ENCODE measurements at regions not wholly inside any gene's neighbourhood (a gene's known extent, or its start where the extent isn't known, plus 50 kb on each side); places are given as distances from the start of the nearest gene placed in this dataset.
"Not testable (repeated sequence)": the region's sequence is repeated elsewhere in the genome, so short reads cannot be mapped to it uniquely, and the experiment has no call there.

DNA sequence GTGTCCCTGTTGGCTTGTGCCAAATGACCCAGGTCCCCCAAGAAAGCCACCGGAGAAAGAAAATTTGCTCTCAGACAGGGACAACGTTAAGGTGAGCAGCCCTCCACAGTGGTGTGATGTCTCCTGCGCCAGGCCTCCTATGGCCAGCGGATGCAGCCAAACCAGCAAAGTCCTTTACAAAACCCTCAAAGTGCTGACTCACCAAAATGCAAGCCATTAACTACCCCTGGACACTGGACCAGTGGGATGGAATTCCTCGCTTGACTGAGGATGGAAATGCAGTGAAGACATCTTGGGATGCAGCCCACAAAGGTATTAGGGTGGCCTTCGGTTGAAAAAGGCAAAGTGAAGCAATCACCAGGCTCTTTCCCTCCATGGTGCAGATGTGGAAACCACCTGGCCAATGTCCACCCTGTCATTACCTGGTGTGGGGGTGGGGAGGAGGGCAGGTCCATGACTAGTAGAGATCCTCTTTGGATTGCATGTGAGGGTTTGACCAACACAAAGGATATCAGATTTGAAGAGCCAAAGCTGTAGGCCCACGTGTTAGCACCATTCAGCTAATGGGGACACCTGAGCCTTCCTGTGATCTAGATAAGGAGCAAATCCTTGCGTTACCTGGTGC, 127.4 kb upstream of the SLC6A11 start:
- TF ChIP-seq, protein P1, sequence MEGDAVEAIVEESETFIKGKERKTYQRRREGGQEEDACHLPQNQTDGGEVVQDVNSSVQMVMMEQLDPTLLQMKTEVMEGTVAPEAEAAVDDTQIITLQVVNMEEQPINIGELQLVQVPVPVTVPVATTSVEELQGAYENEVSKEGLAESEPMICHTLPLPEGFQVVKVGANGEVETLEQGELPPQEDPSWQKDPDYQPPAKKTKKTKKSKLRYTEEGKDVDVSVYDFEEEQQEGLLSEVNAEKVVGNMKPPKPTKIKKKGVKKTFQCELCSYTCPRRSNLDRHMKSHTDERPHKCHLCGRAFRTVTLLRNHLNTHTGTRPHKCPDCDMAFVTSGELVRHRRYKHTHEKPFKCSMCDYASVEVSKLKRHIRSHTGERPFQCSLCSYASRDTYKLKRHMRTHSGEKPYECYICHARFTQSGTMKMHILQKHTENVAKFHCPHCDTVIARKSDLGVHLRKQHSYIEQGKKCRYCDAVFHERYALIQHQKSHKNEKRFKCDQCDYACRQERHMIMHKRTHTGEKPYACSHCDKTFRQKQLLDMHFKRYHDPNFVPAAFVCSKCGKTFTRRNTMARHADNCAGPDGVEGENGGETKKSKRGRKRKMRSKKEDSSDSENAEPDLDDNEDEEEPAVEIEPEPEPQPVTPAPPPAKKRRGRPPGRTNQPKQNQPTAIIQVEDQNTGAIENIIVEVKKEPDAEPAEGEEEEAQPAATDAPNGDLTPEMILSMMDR (IDR thresholded peaks at IDR 0.05; ENCODE audit: low read depth, low read length) = no peak
- in situ Hi-C loops (cut with HindIII; ENCODE audit: low sequenced_read_pairs) = no loop called here
- no peak for DNase-seq (ENCODE audit: low read depth, low spot score)
- no peak overlapping the region for H3K4me3 ChIP-seq (ENCODE audit: low read depth, low read length)

DNA sequence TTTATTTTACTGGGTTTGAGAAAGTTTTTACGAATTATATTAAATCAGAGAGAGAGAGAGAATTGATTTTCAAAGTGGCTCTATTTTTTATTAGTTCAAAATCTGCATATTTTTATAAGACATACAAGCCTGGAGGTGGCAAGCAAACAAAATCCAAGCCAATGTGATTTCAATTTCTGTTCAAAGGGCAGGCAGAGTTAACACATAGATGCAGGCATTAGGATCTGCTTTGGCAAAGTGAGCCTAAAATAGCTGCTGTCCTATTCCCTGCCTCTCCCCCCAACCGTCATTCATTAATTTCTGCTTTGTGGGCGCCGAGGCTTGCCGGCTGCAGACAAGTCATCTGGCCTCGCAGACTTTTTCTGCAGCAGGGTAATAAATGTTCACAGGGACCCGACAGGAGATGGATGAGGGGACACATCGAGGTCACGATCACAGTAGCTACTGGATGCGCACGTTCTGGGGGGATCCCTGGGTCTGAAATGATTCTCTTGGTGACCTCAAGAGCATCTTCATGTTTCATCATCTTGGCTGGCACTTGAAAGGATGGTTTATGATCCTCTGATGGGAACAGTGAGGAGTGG, 123.9 kb upstream of the SLC6A11 start:
- H3K4me3 ChIP-seq (ENCODE audit: low read depth, low read length) = no peak overlapping the region
- TF ChIP-seq, protein P1 (IDR thresholded peaks at IDR 0.05; ENCODE audit: low read depth, low read length) = no peak
- in situ Hi-C loops (cut with HindIII; ENCODE audit: low sequenced_read_pairs) = no loop called here
- DNase-seq (ENCODE audit: low read depth, low spot score) = no peak

DNA sequence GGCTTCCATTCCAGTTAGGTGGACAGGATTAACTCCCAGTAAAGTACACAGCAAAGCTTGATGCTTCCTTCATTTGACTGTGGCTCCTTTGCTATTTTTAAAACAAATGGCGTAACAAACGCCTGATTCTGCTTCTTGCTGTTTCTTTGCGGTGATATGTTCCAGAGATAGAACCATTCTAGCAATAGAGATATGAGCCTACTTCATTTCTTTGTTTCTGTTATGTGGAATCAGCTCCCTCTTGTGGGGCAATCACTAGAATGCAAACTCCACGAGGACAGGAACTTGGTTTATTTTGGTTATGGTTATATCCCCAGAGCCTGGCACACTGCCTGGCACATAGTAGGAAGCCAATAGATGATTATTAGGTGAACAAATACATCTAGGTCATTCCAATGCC, 122.6 kb upstream of the SLC6A11 start:
- no peak for DNase-seq (ENCODE audit: low read depth, low spot score)
- H3K4me3 ChIP-seq (ENCODE audit: low read depth, low read length) = no peak overlapping the region
- in situ Hi-C loops (cut with HindIII; ENCODE audit: low sequenced_read_pairs) = no loop called here
- TF ChIP-seq, protein P1 (IDR thresholded peaks at IDR 0.05; ENCODE audit: low read depth, low read length) = peak; percentile 37

DNA sequence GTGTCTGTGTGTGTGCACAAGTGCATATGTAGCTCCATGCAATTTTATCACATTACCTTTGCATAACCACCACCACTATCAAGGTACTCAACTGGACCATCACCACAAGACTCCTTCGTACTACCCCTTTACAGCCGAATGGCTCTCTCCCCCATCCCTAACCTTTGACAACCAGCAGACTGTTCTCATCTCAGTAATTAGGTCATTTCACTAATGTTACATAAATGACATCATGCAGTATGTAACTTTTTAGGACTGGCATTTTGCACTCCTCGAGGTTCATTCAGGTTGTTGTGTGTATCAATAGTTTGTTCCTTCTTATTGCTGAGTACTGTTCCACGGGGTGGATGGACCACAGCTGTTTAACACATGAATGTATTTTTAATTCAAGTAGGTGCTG, 121.8 kb upstream of the SLC6A11 start:
- in situ Hi-C loops (cut with HindIII; ENCODE audit: low sequenced_read_pairs) = no loop called here
- DNase-seq (ENCODE audit: low read depth, low spot score) = no peak
- TF ChIP-seq, protein P1 (IDR thresholded peaks at IDR 0.05; ENCODE audit: low read depth, low read length) = no peak
- H3K4me3 ChIP-seq (ENCODE audit: low read depth, low read length) = no peak overlapping the region

DNA sequence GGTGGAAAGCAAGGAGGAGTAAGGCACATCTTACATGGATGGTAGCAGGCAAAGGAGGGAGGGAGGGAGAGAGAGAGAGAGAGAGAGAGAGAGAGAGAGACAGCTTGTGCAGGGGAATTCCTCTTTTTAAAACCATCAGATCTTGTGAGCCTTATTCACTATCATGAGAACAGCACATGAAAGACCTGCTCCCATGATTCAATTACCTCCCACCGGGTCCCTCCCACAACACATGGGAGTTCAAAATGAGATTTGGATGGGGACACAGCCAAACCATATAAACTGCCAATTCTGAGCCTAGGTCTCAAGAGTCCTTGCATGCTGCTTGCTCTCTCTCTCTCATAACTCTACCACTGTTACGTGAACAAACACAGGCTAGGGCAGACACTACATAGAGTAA, 120.8 kb upstream of the SLC6A11 start:
- in situ Hi-C loops (cut with HindIII; ENCODE audit: low sequenced_read_pairs); DNase-seq (ENCODE audit: low read depth, low spot score); H3K4me3 ChIP-seq (ENCODE audit: low read depth, low read length): not testable (repeated sequence)

DNA sequence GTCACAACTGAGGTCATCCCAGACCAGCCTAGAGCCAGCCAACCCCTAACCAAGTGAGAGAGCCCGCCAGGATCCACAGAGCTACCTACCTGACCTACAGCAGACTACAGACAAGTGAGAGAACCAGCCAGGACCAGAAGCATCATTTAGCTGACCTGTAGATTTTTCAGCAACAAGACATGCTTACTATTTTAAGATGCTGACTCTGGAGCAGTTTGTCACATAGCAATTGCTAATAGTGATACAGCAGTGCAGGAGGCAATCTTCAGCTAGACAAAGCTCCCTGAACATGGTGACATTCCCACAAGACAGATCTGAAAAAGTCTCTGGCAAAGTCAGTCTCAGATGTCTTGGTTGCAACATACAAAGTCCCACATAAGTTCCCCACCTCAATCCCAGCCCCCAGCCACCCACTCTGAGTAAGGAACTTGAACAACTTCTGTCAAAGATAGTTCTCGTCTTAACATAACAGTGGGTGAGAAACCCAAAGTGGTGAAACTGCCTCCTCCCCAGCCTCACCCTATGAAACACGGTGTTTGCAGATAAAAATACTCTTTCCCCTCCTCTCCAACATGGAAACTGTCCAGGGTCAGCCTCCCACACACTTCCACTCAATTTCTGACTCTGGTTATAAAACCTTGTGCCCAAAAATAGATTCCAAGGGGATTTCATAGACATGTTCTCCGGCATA, 120.3 kb upstream of the SLC6A11 start:
- in situ Hi-C loops (cut with HindIII; ENCODE audit: low sequenced_read_pairs) = no loop called here
- no peak for DNase-seq (ENCODE audit: low read depth, low spot score)
- TF ChIP-seq, protein P1 (IDR thresholded peaks at IDR 0.05; ENCODE audit: low read depth, low read length) = no peak
- no peak overlapping the region for H3K4me3 ChIP-seq (ENCODE audit: low read depth, low read length)

DNA sequence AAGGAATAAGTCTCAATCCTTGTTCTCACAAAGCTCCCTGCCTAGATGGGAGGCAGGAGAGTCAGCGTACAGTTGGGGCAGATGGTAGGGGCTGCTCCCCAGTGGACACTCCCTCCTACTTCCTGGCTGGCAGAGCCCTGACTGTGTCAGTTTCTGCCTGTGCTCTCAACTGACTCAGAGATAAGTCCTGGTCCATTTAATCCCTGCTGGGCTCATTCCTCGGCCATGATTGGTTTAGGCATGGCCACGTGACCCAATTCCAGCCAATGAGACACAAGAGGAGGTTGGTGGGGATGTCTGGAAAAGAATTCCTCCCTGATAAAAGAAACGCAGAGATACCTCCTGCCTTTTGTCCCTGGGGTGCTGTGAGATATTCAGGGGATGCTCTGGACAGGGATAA, 118.1 kb upstream of the SLC6A11 start:
- DNase-seq (ENCODE audit: low read depth, low spot score) = no peak
- in situ Hi-C loops (cut with HindIII; ENCODE audit: low sequenced_read_pairs) = no loop called here

More for the DNA sequence above, 118.1 kb upstream of the SLC6A11 start:
- TF ChIP-seq, protein P1 (IDR thresholded peaks at IDR 0.05; ENCODE audit: low read depth, low read length) = no peak
- no peak overlapping the region for H3K4me3 ChIP-seq (ENCODE audit: low read depth, low read length)
